Transverse colon (tissue), 3 donors: ENCODE measurements at regions not wholly inside any gene's neighbourhood (a gene's known extent, or its start where the extent isn't known, plus 50 kb on each side); places are given as distances from the start of the nearest gene placed in this dataset.

Experiments
- EP300 ChIP-seq: sonication (generic); formaldehyde crosslinking; IDR thresholded peaks from one replicate; pipeline ENCODE4 v1.6.1; 2017; ENCODE audit warnings: antibody characterized with exemption, low read depth
- POLR2A ChIP-seq: fragments of 450-650 bp; IDR thresholded peaks from one replicate; pipeline ENCODE4 v1.6.1; 2016; ENCODE audit warnings: antibody characterized with exemption, mild to moderate bottlenecking, moderate library complexity
- TF ChIP-seq, protein P1 (sequence below), 5 experiments: fragments of 200-600 bp in 3 of 5; fragments of 450-650 bp in 2 of 5; sonication (generic) in 3 of 5; IDR thresholded peaks; 1 replicate in 2 of 5; 2 replicates in 3 of 5; pipeline ENCODE4 v1.5.1; 2016 to 2017; ENCODE audit warnings: antibody characterized with exemption in 5 of 5, inconsistent platforms in 3 of 5, mild to moderate bottlenecking in 2 of 5, moderate library complexity in 1 of 5

DNA sequence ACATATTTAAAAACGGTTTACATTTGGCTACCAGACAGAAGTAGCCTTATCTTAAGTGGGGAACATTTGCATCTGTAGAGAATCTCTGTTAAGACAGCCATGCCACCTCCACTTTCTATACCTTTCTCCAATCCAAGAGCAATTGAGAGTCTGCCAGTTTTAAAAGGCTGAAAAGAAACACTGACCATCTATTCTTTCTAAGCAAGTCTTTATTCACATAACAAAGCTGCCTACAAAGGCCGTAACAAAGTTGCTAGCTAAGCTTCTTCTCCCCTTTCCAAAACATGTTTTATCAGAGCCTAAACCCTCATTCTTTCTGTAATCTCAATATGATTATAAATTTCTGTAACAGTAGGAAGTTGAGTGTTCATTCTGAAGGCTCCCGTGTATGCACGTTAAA is 1078.3 kb downstream of the NCAM2 start:
- TF ChIP-seq POLR2A: no peak
- TF ChIP-seq EP300: no peak
- TF ChIP-seq, protein P1, sequence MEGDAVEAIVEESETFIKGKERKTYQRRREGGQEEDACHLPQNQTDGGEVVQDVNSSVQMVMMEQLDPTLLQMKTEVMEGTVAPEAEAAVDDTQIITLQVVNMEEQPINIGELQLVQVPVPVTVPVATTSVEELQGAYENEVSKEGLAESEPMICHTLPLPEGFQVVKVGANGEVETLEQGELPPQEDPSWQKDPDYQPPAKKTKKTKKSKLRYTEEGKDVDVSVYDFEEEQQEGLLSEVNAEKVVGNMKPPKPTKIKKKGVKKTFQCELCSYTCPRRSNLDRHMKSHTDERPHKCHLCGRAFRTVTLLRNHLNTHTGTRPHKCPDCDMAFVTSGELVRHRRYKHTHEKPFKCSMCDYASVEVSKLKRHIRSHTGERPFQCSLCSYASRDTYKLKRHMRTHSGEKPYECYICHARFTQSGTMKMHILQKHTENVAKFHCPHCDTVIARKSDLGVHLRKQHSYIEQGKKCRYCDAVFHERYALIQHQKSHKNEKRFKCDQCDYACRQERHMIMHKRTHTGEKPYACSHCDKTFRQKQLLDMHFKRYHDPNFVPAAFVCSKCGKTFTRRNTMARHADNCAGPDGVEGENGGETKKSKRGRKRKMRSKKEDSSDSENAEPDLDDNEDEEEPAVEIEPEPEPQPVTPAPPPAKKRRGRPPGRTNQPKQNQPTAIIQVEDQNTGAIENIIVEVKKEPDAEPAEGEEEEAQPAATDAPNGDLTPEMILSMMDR (IDR thresholded peaks at IDR 0.05): no peak
